HepG2 (cell line): ENCODE measurements at regions not wholly inside any gene's neighbourhood (a gene's known extent, or its start where the extent isn't known, plus 50 kb on each side); places are given as distances from the start of the nearest gene placed in this dataset.

ENCODE experiments used
- ARHGAP35 ChIP-seq: sonication (generic); formaldehyde crosslinking; IDR thresholded peaks from 2 replicates; pipeline ENCODE4 v1.9.0; 2022; ENCODE audit warnings: mild to moderate bottlenecking, inconsistent platforms, moderate library complexity, missing genetic modification reagents, borderline replicate concordance
- CTCF ChIP-seq: sonication (generic); formaldehyde crosslinking; IDR thresholded peaks from 2 replicates; pipeline ENCODE4 v1.5.0; 2020; ENCODE audit warnings: mild to moderate bottlenecking, missing genetic modification reagents, moderate library complexity
- EP300 ChIP-seq, 3 experiments: sonication (generic) in 1 of 3; formaldehyde crosslinking in 1 of 3; IDR thresholded peaks; 2 replicates each; pipeline versions ENCODE4 v1.5.1 to v1.6.1; 2011 to 2020; ENCODE audit warnings: low read depth in 2 of 3, low read length in 2 of 3, borderline replicate concordance in 1 of 3, improper control_type of control experiment in 1 of 3, mild to moderate bottlenecking in 1 of 3, missing genetic modification reagents in 1 of 3, moderate library complexity in 1 of 3
- EZH2 ChIP-seq: conservative IDR thresholded peaks from 2 replicates; pipeline ENCODE4 v1.6.1; 2012; ENCODE audit warnings: mild to moderate bottlenecking, low read depth, low read length, moderate library complexity
- POLR2A ChIP-seq, 2 experiments: IDR thresholded peaks; 2 replicates each; pipeline ENCODE4 v1.6.1; 2011; ENCODE audit warnings: low read depth in 2 of 2, low read length in 2 of 2, mild to moderate bottlenecking in 1 of 2, moderate library complexity in 1 of 2; ENCODE audit not compliant: insufficient read depth in 1 of 2
- SRSF9 ChIP-seq: fragments of 200-400 bp; formaldehyde crosslinking; IDR thresholded peaks from 2 replicates; pipeline ENCODE4 v1.6.1; 2018; ENCODE audit warnings: borderline replicate concordance, mild to moderate bottlenecking, low read depth, low read length; ENCODE audit not compliant: insufficient read depth, poor library complexity, severe bottlenecking
- TCF7L2 ChIP-seq: IDR thresholded peaks from 2 replicates; pipeline ENCODE4 v1.6.1; 2011; ENCODE audit warnings: mild to moderate bottlenecking, low read depth, low read length, moderate library complexity
- TRIM24 ChIP-seq: sonication (generic); formaldehyde crosslinking; IDR thresholded peaks from 2 replicates; pipeline ENCODE4 v1.8.0; 2022; ENCODE audit warnings: mild to moderate bottlenecking, missing genetic modification reagents
- ZBTB10 ChIP-seq: sonication (generic); formaldehyde crosslinking; IDR thresholded peaks from 2 replicates; pipeline ENCODE4 v1.4.0; 2020; ENCODE audit warnings: missing genetic modification reagents, borderline replicate concordance
- ZNF343 ChIP-seq: sonication (generic); formaldehyde crosslinking; IDR thresholded peaks from 2 replicates; pipeline ENCODE4 v1.4.0; 2020; ENCODE audit warnings: mild to moderate bottlenecking, missing genetic modification reagents
- ZNF558 ChIP-seq: sonication (generic); formaldehyde crosslinking; IDR thresholded peaks from 2 replicates; pipeline ENCODE4 v1.9.0; 2022; ENCODE audit warnings: mild to moderate bottlenecking, missing genetic modification reagents, borderline replicate concordance

GRCh38 chr2:82340578-82341053, 2036.1 kb upstream of the LRRTM1 start:
- TF ChIP-seq ARHGAP35 (CRISPR knock-in tag) (no peak), CTCF (CRISPR knock-in tag) (no peak), ZNF343 (CRISPR knock-in tag) (no peak), ZNF558 (CRISPR knock-in tag) (no peak), ZBTB10 (CRISPR knock-in tag) (no peak), POLR2A (IDR thresholded peaks at IDR 0.05; ENCODE audit: insufficient read depth in 1 of 2, low read depth in 2 of 2, low read length in 2 of 2) (no peak), SRSF9 (no peak), TRIM24 (CRISPR knock-in tag) (no peak), EZH2 (no peak), TCF7L2 (no peak), EP300 (IDR thresholded peaks at IDR 0.05; ENCODE audit: low read depth in 2 of 2, low read length in 2 of 2) (no peak), EP300 (CRISPR knock-in tag; IDR thresholded peaks at IDR 0.05; ENCODE audit: borderline replicate concordance) (no peak)
